ENCODE measurements at regions not wholly inside any gene's neighbourhood (a gene's known extent, or its start where the extent isn't known, plus 50 kb on each side); places are given as distances from the start of the nearest gene placed in this dataset.
"Not testable (repeated sequence)": the region's sequence is repeated elsewhere in the genome, so short reads cannot be mapped to it uniquely, and the experiment has no call there.

DNA sequence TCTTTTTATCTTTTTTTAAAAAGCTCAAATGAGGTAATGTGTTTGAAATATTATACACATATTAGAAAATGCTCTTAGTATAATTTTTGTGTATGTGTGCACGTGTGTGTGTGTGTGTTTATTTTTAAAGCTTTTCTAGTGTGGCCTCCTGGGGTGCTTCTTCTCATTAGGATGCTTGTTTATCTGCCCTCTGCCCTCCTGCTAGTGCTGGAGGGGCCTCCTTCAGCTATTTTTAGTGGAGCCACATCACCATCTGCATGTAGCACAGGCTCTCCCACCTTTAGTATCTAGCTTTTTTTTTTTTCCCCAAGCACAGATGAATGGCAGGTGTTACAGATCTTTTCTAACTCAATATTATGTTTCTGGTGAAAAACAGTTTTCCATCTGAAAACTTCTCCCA lies 155.7 kb upstream of the TMEM229A start:
- H3K27ac ChIP-seq (ENCODE audit: low read depth, low read length) = no peak overlapping the region
- no peaks in the 10 kb centered on the region for H3K27me3 ChIP-seq (ENCODE audit: control insufficient read depth, insufficient read depth, low read length)
- H3K9ac ChIP-seq (ENCODE audit: low read length) = no peak overlapping the region
- no peak overlapping the region for H3K4me3 ChIP-seq (ENCODE audit: low read length)
- no peaks in the 10 kb centered on the region for H3K4me1 ChIP-seq (ENCODE audit: control insufficient read depth, insufficient read depth, low read length)
- no peaks in the 10 kb centered on the region for H3K36me3 ChIP-seq (ENCODE audit: control insufficient read depth, insufficient read depth, low read length)

GRCh38 chr7:124187962-124188361 lies 155.1 kb upstream of the TMEM229A start:
- Histone ChIP-seq H3K36me3 (ENCODE audit: control insufficient read depth, insufficient read depth, low read length) (no peaks in the 10 kb centered on the region), H3K27ac (ENCODE audit: low read depth, low read length) (no peak overlapping the region), H3K9ac (ENCODE audit: low read length) (no peak overlapping the region), H3K4me1 (ENCODE audit: control insufficient read depth, insufficient read depth, low read length) (no peaks in the 10 kb centered on the region), H3K27me3 (ENCODE audit: control insufficient read depth, insufficient read depth, low read length) (no peaks in the 10 kb centered on the region), H3K4me3 (ENCODE audit: low read length) (no peak overlapping the region)

- Histone ChIP-seq H3K27ac (ENCODE audit: low read depth, low read length) (no peak overlapping the region), H3K4me1 (ENCODE audit: control insufficient read depth, insufficient read depth, low read length) (no peaks in the 10 kb centered on the region), H3K4me3 (ENCODE audit: low read length) (no peak overlapping the region), H3K36me3 (ENCODE audit: control insufficient read depth, insufficient read depth, low read length) (no peaks in the 10 kb centered on the region), H3K9ac (ENCODE audit: low read length) (no peak overlapping the region), H3K27me3 (ENCODE audit: control insufficient read depth, insufficient read depth, low read length) (no peaks in the 10 kb centered on the region)
These were observed 150.8 kb upstream of the TMEM229A start for GRCh38 chr7:124183649-124184048.

- H3K36me3 ChIP-seq (ENCODE audit: control insufficient read depth, insufficient read depth, low read length) = no peaks in the 10 kb centered on the region
- no peaks in the 10 kb centered on the region for H3K27me3 ChIP-seq (ENCODE audit: control insufficient read depth, insufficient read depth, low read length)
- H3K4me1 ChIP-seq (ENCODE audit: control insufficient read depth, insufficient read depth, low read length) = no peaks in the 10 kb centered on the region
- no peak overlapping the region for H3K9ac ChIP-seq (ENCODE audit: low read length)
- no peak overlapping the region for H3K4me3 ChIP-seq (ENCODE audit: low read length)
- no peak overlapping the region for H3K27ac ChIP-seq (ENCODE audit: low read depth, low read length)
These were observed 146.8 kb upstream of the TMEM229A start for GRCh38 chr7:124179641-124180040.

GRCh38 chr7:124177891-124178290 lies 145.0 kb upstream of the TMEM229A start:
- no peak overlapping the region for H3K4me3 ChIP-seq (ENCODE audit: low read length)
- no peak overlapping the region for H3K9ac ChIP-seq (ENCODE audit: low read length)
- H3K4me1 ChIP-seq (ENCODE audit: control insufficient read depth, insufficient read depth, low read length) = no peaks in the 10 kb centered on the region
- H3K36me3 ChIP-seq (ENCODE audit: control insufficient read depth, insufficient read depth, low read length) = no peaks in the 10 kb centered on the region
- H3K27me3 ChIP-seq (ENCODE audit: control insufficient read depth, insufficient read depth, low read length) = no peaks in the 10 kb centered on the region
- H3K27ac ChIP-seq (ENCODE audit: low read depth, low read length) = no peak overlapping the region

GRCh38 chr7:124171812-124172211 lies 138.9 kb upstream of the TMEM229A start:
- H3K4me3 ChIP-seq (ENCODE audit: low read length); H3K27me3 ChIP-seq (ENCODE audit: control insufficient read depth, insufficient read depth, low read length); H3K4me1 ChIP-seq (ENCODE audit: control insufficient read depth, insufficient read depth, low read length); H3K36me3 ChIP-seq (ENCODE audit: control insufficient read depth, insufficient read depth, low read length); H3K9ac ChIP-seq (ENCODE audit: low read length); H3K27ac ChIP-seq (ENCODE audit: low read depth, low read length): not testable (repeated sequence)

DNA sequence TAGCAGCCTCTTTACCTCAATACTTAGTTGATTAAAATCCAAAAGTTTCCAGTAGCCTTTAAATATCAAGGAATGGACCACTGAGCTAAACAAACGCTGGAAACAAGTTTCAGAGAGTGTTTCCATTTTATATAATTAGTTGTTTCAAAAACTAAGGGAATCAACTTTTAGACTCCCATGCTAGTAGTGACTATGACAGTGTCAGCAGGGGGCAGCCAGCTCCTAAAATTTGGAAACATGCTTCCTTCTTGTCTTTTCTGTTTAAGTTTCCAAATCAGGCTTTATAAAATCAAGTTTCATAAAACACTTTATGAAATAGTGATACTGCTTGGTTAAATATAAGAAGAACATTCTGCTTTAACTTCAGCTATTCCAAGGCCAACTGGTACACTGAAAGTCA lies 138.2 kb upstream of the TMEM229A start:
- Histone ChIP-seq H3K27me3 (ENCODE audit: control insufficient read depth, insufficient read depth, low read length) (no peaks in the 10 kb centered on the region), H3K27ac (ENCODE audit: low read depth, low read length) (no peak overlapping the region), H3K4me3 (ENCODE audit: low read length) (no peak overlapping the region), H3K36me3 (ENCODE audit: control insufficient read depth, insufficient read depth, low read length) (no peaks in the 10 kb centered on the region), H3K9ac (ENCODE audit: low read length) (no peak overlapping the region), H3K4me1 (ENCODE audit: control insufficient read depth, insufficient read depth, low read length) (no peaks in the 10 kb centered on the region)

- H3K27ac ChIP-seq (ENCODE audit: low read depth, low read length) = no peak overlapping the region
- no peaks in the 10 kb centered on the region for H3K36me3 ChIP-seq (ENCODE audit: control insufficient read depth, insufficient read depth, low read length)
- H3K4me1 ChIP-seq (ENCODE audit: control insufficient read depth, insufficient read depth, low read length) = no peaks in the 10 kb centered on the region
- H3K9ac ChIP-seq (ENCODE audit: low read length) = no peak overlapping the region
- H3K4me3 ChIP-seq (ENCODE audit: low read length) = no peak overlapping the region
- no peaks in the 10 kb centered on the region for H3K27me3 ChIP-seq (ENCODE audit: control insufficient read depth, insufficient read depth, low read length)
These were observed 135.7 kb upstream of the TMEM229A start for GRCh38 chr7:124168616-124169015.

DNA sequence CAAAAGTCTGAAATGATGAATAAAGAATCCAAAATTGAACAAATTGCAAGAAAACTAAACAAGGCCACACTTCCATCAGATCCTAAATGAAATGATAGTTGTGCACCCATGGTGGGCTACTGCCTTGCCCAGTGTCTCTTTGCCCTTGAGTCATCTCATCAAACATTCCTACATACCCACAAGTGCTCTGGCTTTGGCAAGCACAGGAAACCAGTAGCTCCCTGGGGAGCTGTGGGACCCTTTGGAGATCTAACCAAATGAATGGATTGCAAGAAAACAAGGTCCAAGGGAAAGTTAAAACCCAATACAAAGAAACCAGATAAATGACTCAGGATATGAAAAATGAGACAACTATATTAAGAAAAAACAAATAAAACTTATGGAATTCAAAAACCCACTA lies 129.8 kb upstream of the TMEM229A start:
- Histone ChIP-seq H3K27me3 (ENCODE audit: control insufficient read depth, insufficient read depth, low read length) (no peaks in the 10 kb centered on the region), H3K36me3 (ENCODE audit: control insufficient read depth, insufficient read depth, low read length) (no peaks in the 10 kb centered on the region), H3K4me3 (ENCODE audit: low read length) (no peak overlapping the region), H3K4me1 (ENCODE audit: control insufficient read depth, insufficient read depth, low read length) (no peaks in the 10 kb centered on the region), H3K27ac (ENCODE audit: low read depth, low read length) (no peak overlapping the region), H3K9ac (ENCODE audit: low read length) (no peak overlapping the region)

DNA sequence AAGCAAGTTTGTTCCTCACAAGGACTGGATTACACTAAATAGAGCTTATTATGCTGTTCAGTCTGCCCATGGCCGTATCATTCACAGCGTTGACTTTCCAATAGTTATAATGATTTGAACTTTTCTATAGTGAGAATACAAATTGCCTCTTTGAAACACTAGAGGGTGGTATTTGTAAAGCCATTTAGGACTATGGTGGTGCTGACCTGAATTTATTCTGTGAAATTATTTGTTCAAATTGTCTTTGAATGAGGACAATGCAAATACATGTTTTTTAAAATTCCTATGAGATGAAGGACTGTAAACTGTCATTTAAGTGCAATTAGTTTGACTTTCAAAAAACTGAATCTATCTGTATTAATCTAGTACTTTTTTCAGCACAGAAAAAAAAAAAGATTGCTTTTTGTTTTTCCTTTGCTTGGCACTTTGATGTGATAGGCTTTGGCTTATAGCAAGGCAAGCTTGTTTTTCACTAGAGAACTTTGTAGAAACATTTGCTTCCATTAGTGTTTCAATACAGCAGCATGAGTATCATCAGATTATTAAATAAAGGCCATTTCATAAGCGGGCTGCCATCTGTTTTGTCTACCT lies 122.7 kb upstream of the TMEM229A start:
- Histone ChIP-seq H3K27ac (ENCODE audit: low read depth, low read length) (no peak overlapping the region), H3K27me3 (ENCODE audit: control insufficient read depth, insufficient read depth, low read length) (no peaks in the 10 kb centered on the region), H3K9ac (ENCODE audit: low read length) (no peak overlapping the region), H3K4me1 (ENCODE audit: control insufficient read depth, insufficient read depth, low read length) (no peaks in the 10 kb centered on the region), H3K36me3 (ENCODE audit: control insufficient read depth, insufficient read depth, low read length) (no peaks in the 10 kb centered on the region), H3K4me3 (ENCODE audit: low read length) (no peak overlapping the region)

DNA sequence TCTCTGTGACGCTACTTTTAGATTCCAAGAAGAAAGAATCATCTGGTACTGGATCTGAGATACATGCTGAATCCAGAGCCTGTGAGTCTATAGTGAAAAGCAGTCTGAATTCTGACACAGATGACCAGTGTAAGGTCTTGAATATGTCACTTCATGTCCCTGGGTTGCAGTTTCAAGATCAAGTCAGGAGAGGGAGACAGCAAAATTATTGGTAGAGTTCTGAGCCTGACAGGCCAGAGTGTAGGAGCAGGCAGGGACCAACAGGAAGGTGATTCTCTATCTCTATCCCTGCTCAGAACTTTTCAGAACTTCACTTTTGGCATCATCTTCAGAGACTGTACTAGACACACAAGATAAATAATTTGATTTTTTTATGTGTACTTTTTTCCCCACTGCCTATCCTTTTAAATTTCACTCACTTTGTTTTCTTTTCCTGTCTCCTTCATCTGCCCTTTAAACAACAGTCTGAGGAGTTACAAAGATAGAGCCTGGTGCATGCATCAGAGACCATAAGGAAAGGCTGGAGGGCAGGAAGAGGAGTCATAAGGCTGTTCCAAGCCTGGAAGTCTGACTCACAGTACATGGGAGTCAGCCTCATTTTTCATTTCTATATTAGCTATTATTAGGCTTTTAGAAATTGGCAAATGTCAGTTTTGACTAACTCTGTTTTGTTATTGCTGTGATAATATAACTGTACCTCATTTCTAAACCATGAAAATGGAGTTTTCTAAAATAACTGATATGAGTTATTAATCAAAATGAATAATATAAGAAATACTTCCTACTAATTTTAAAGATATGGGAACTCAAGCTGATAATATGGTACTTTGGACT lies 120.2 kb upstream of the TMEM229A start:
- H3K27me3 ChIP-seq (ENCODE audit: control insufficient read depth, insufficient read depth, low read length) = no peaks in the 10 kb centered on the region
- no peak overlapping the region for H3K9ac ChIP-seq (ENCODE audit: low read length)
- no peak overlapping the region for H3K27ac ChIP-seq (ENCODE audit: low read depth, low read length)
- no peaks in the 10 kb centered on the region for H3K36me3 ChIP-seq (ENCODE audit: control insufficient read depth, insufficient read depth, low read length)
- H3K4me3 ChIP-seq (ENCODE audit: low read length) = no peak overlapping the region
- H3K4me1 ChIP-seq (ENCODE audit: control insufficient read depth, insufficient read depth, low read length) = no peaks in the 10 kb centered on the region

DNA sequence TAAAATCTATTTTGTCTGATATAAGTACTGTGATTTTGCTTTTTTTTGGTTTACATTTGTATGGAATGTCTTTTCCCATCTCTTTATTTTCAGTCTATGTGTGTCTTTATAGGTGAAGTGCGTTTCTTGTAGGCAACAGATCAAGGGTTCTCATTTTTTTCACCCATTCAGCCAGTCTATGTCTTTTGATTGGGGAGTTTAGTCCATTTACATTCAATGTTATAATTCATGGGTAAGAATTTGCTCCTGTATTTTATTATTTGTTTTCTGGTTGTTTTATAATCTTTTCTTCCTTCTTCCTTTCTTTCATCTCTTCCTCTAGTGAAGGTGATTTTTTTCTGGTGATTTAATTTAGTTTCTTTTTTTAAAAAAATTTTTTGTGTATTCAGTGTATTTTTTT lies 104.8 kb upstream of the TMEM229A start:
- Histone ChIP-seq H3K36me3 (ENCODE audit: control insufficient read depth, insufficient read depth, low read length) (no peaks in the 10 kb centered on the region), H3K4me1 (ENCODE audit: control insufficient read depth, insufficient read depth, low read length) (no peaks in the 10 kb centered on the region), H3K27me3 (ENCODE audit: control insufficient read depth, insufficient read depth, low read length) (no peaks in the 10 kb centered on the region), H3K4me3 (ENCODE audit: low read length) (no peak overlapping the region), H3K27ac (ENCODE audit: low read depth, low read length) (no peak overlapping the region), H3K9ac (ENCODE audit: low read length) (no peak overlapping the region)

- H3K4me3 ChIP-seq (ENCODE audit: low read length) = no peak overlapping the region
- no peaks in the 10 kb centered on the region for H3K27me3 ChIP-seq (ENCODE audit: control insufficient read depth, insufficient read depth, low read length)
- no peak overlapping the region for H3K9ac ChIP-seq (ENCODE audit: low read length)
- H3K27ac ChIP-seq (ENCODE audit: low read depth, low read length) = no peak overlapping the region
- H3K4me1 ChIP-seq (ENCODE audit: control insufficient read depth, insufficient read depth, low read length) = no peaks in the 10 kb centered on the region
- no peaks in the 10 kb centered on the region for H3K36me3 ChIP-seq (ENCODE audit: control insufficient read depth, insufficient read depth, low read length)
These were observed 91.3 kb upstream of the TMEM229A start for GRCh38 chr7:124124201-124124600.
